H9 (cell line): ENCODE measurements at regions not wholly inside any gene's neighbourhood (a gene's known extent, or its start where the extent isn't known, plus 50 kb on each side); places are given as distances from the start of the nearest gene placed in this dataset.

Source experiments
- DNase-seq: peaks from one replicate; pipeline ENCODE4 v3.0.0-alpha.2; 2017
- H2AFZ ChIP-seq: one replicate; pipeline ENCODE4 v1.6.1; 2013; ENCODE audit warnings: mild to moderate bottlenecking, low read length, control low read depth, moderate library complexity
- H2AK5ac ChIP-seq: 2 replicates; pipeline ENCODE4 v1.6.1; 2013; ENCODE audit warnings: low read length, control low read depth, mixed read lengths; ENCODE audit not compliant: insufficient read length
- H2BK120ac ChIP-seq: one replicate; pipeline ENCODE4 v1.6.1; 2013; ENCODE audit warnings: low read depth, mild to moderate bottlenecking, low read length, control low read depth, inconsistent platforms; ENCODE audit not compliant: poor library complexity, severe bottlenecking
- H2BK12ac ChIP-seq: 2 replicates; pipeline ENCODE4 v1.6.1; 2013; ENCODE audit warnings: low read length, control low read depth, mixed read lengths, low read depth; ENCODE audit not compliant: insufficient read length
- H2BK15ac ChIP-seq: 2 replicates; pipeline ENCODE4 v1.6.1; 2013; ENCODE audit warnings: low read depth, low read length, control low read depth
- H2BK20ac ChIP-seq: one replicate; pipeline ENCODE4 v1.6.1; 2013; ENCODE audit warnings: low read depth, mild to moderate bottlenecking, low read length, control low read depth, inconsistent platforms; ENCODE audit not compliant: poor library complexity, severe bottlenecking
- H2BK5ac ChIP-seq: 2 replicates; pipeline ENCODE4 v1.6.1; 2013; ENCODE audit warnings: low read length, control low read depth, mixed read lengths; ENCODE audit not compliant: insufficient read length
- H3K14ac ChIP-seq: 2 replicates; pipeline ENCODE4 v1.6.1; 2013; ENCODE audit warnings: low read length, control low read depth; ENCODE audit not compliant: insufficient read depth
- H3K18ac ChIP-seq: 2 replicates; pipeline ENCODE4 v1.6.1; 2013; ENCODE audit warnings: low read depth, mild to moderate bottlenecking, mixed read lengths, low read length, control low read depth; ENCODE audit not compliant: insufficient read length
- H3K23ac ChIP-seq: 2 replicates; pipeline ENCODE4 v1.6.1; 2013; ENCODE audit warnings: low read length, control low read depth, mixed read lengths, low read depth; ENCODE audit not compliant: insufficient read length
- H3K23me2 ChIP-seq: 2 replicates; pipeline ENCODE4 v1.6.1; 2013; ENCODE audit warnings: low read depth, mild to moderate bottlenecking, mixed read lengths, low read length, control low read depth; ENCODE audit not compliant: insufficient read length, poor library complexity, severe bottlenecking
- H3K27ac ChIP-seq: 2 replicates; pipeline ENCODE4 v1.5.1; 2013; ENCODE audit warnings: low read length, control low read depth, mixed read lengths, low read depth; ENCODE audit not compliant: insufficient read length
- H3K27me3 ChIP-seq: 2 replicates; pipeline ENCODE4 v1.6.1; 2013; ENCODE audit warnings: low read length, control low read depth, inconsistent platforms; ENCODE audit not compliant: insufficient read depth
- H3K4ac ChIP-seq: 2 replicates; pipeline ENCODE4 v1.6.1; 2013; ENCODE audit warnings: low read depth, mild to moderate bottlenecking, control low read depth, inconsistent platforms, low read length, moderate library complexity
- H3K4me1 ChIP-seq: 2 replicates; pipeline ENCODE4 v1.6.1; 2013; ENCODE audit warnings: low read length, control low read depth, inconsistent platforms; ENCODE audit not compliant: insufficient read depth
- H3K4me2 ChIP-seq: 2 replicates; pipeline ENCODE4 v1.6.1; 2013; ENCODE audit warnings: low read length, control low read depth, mixed read lengths; ENCODE audit not compliant: insufficient read length, insufficient read depth
- H3K56ac ChIP-seq: 2 replicates; pipeline ENCODE4 v1.6.1; 2013; ENCODE audit warnings: low read depth, mild to moderate bottlenecking, mixed read lengths, low read length, control low read depth; ENCODE audit not compliant: insufficient read length
- H3K79me1 ChIP-seq: 2 replicates; pipeline ENCODE4 v1.6.1; 2013; ENCODE audit warnings: low read depth, mild to moderate bottlenecking, moderate library complexity, low read length, control low read depth, inconsistent platforms; ENCODE audit not compliant: insufficient read depth, poor library complexity, severe bottlenecking
- H3K79me2 ChIP-seq: 2 replicates; pipeline ENCODE4 v1.6.1; 2013; ENCODE audit warnings: low read length, control low read depth, inconsistent platforms; ENCODE audit not compliant: insufficient read depth
- H3K9ac ChIP-seq: 2 replicates; pipeline ENCODE4 v1.6.1; 2013; ENCODE audit warnings: low read length, control low read depth, mixed read lengths; ENCODE audit not compliant: insufficient read length; ENCODE audit errors: extremely low read depth
- H3K9me3 ChIP-seq: one replicate; pipeline ENCODE4 v1.6.1; 2013; ENCODE audit warnings: low read depth, low read length, inconsistent platforms; ENCODE audit not compliant: control insufficient read depth
- H3T11ph ChIP-seq: one replicate; pipeline ENCODE4 v1.6.1; 2013; ENCODE audit warnings: mild to moderate bottlenecking, low read length, control low read depth, inconsistent platforms
- H4K20me1 ChIP-seq: one replicate; pipeline ENCODE4 v1.6.1; 2013; ENCODE audit not compliant: control insufficient read depth, insufficient read length, insufficient read depth
- H4K5ac ChIP-seq: 2 replicates; pipeline ENCODE4 v1.6.1; 2013; ENCODE audit warnings: low read depth, mild to moderate bottlenecking, mixed read lengths, low read length, control low read depth; ENCODE audit not compliant: insufficient read length
- H4K8ac ChIP-seq: replicated peaks from 2 replicates; pipeline ENCODE4 v1.6.1; 2013; ENCODE audit warnings: low read length, control low read depth, mixed read lengths, low read depth; ENCODE audit not compliant: insufficient read length
- H4K91ac ChIP-seq: 2 replicates; pipeline ENCODE4 v1.6.1; 2013; ENCODE audit warnings: low read depth, mild to moderate bottlenecking, moderate library complexity, mixed read lengths, low read length, control low read depth; ENCODE audit not compliant: insufficient read length
- H3K27ac Mint-ChIP-seq, 3 experiments: 2 replicates in 2 of 3; 3 replicates in 1 of 3; pipeline ENCODE4 v1.8.0; 2020 to 2021; ENCODE audit warnings: mixed read lengths in 3 of 3, mild to moderate bottlenecking in 1 of 3, moderate library complexity in 1 of 3
- H3K27me3 Mint-ChIP-seq: 2 replicates; pipeline ENCODE4 v1.8.0; 2021; ENCODE audit warnings: low read depth, mild to moderate bottlenecking, moderate library complexity, mixed read lengths
- H3K36me3 Mint-ChIP-seq, 3 experiments: 2 replicates in 2 of 3; 3 replicates in 1 of 3; pipeline ENCODE4 v1.8.0; 2020 to 2021; ENCODE audit warnings: low read depth in 3 of 3, mixed read lengths in 3 of 3; ENCODE audit not compliant: insufficient read depth in 1 of 3
- H3K4me1 Mint-ChIP-seq, 2 experiments: 2 replicates each; pipeline ENCODE4 v1.8.0; 2020; ENCODE audit warnings: mixed read lengths in 2 of 2
- H3K4me3 Mint-ChIP-seq, 2 experiments: 2 replicates in 1 of 2; 3 replicates in 1 of 2; pipeline ENCODE4 v1.8.0; 2020 to 2021; ENCODE audit warnings: mild to moderate bottlenecking in 2 of 2, mixed read lengths in 2 of 2, moderate library complexity in 1 of 2
- H3K9me3 Mint-ChIP-seq, 2 experiments: 2 replicates in 1 of 2; 3 replicates in 1 of 2; pipeline ENCODE4 v1.8.0; 2020; ENCODE audit warnings: mild to moderate bottlenecking in 2 of 2, mixed read lengths in 2 of 2, moderate library complexity in 1 of 2
- CTCF ChIP-seq: fragments of 200-600 bp; sonication (generic); conservative IDR thresholded peaks from 3 replicates; pipeline ENCODE4 v1.8.0; 2021; ENCODE audit warnings: antibody characterized with exemption, mild to moderate bottlenecking
- WGBS: extraction: QIAGEN DNeasy Blood & Tissue Kit; methylation state at CpG from one replicate; pipeline ENCODE4 v1.1.7; 2013; ENCODE audit warnings: missing lambda C conversion rate, low lambda C conversion rate, mixed read lengths; ENCODE audit not compliant: insufficient read length; ENCODE audit errors: extremely low coverage; 5-methylcytosine and 5-hydroxymethylcytosine counted together

DNA sequence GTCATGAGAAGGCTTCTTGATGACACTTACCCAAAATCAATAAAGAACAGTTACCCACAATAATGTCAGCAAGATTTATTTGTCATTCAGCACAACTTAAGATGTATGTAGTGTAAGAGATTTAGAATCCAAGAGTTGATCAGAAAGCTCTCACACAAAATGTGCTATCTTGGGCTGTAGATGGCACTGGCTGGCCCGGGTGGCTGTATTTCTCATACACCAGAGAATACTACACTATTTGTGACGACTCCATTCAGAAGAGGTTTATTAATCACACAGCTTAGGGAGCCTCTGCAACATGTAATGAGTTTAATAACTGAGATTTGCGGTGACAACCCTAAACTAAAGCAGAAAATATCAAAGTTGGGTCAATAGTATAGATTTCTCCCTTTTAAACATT is 530.4 kb upstream of the KLHL29 start:
- TF ChIP-seq CTCF: no peak

More for the DNA sequence above, 530.4 kb upstream of the KLHL29 start:
- Histone ChIP-seq H3K4me2 (no peak overlapping the region), H4K8ac (no peak overlapping the region), H3K79me2 (no peaks in the 10 kb centered on the region), H2BK120ac (no peak overlapping the region), H3K14ac (no peak overlapping the region), H2BK5ac (no peak overlapping the region), H4K5ac (no peak overlapping the region), H2BK20ac (no peak overlapping the region), H3K27ac (no peak overlapping the region), H2BK15ac (no peak overlapping the region), H3K9me3 (no peaks in the 10 kb centered on the region), H3K27me3 (no peaks in the 10 kb centered on the region), H2BK12ac (no peak overlapping the region), H3K9ac (no peak overlapping the region), H2AK5ac (no peak overlapping the region), H4K91ac (no peak overlapping the region), H3K4me1 (peaks cover 4% of the 10 kb centered on the region; the same call in 1 of the 2 replicates), H3K23ac (no peak overlapping the region), H3T11ph (no peak overlapping the region), H3K18ac (no peak overlapping the region), H3K23me2 (no peaks in the 10 kb centered on the region), H4K20me1 (no peaks in the 10 kb centered on the region), H3K79me1 (no peaks in the 10 kb centered on the region), H3K4ac (no peak overlapping the region), H3K56ac (no peak overlapping the region), H2AFZ (no peak overlapping the region)
- Mint-ChIP-seq H3K36me3 (peaks cover 2 to 12% (median 8%) of the 10 kb centered on the region in 3 experiments), H3K4me3 (no peak overlapping the region), H3K27me3 (no peaks in the 10 kb centered on the region), H3K4me1 (peaks cover 13 to 20% of the 10 kb centered on the region in 2 experiments), H3K9me3 (peaks cover 9 to 13% of the 10 kb centered on the region in 2 experiments), H3K27ac (no peak overlapping the region)
- no peak for DNase-seq
- WGBS: no CpG with 5 or more reads among the region's 3 CpGs
